ENCODE measurements at regions not wholly inside any gene's neighbourhood (a gene's known extent, or its start where the extent isn't known, plus 50 kb on each side); places are given as distances from the start of the nearest gene placed in this dataset.

GRCh38 chr4:137122876-137123275 lies 409.4 kb downstream of the PCDH18 start:
- intact Hi-C loops (cut with micrococcal nuclease) = no loop called here
- no peak for DNase-seq
- ATAC-seq = no peak

- ATAC-seq = no peak
- no peak for DNase-seq
- intact Hi-C loops (cut with micrococcal nuclease) = no loop called here
These were observed 416.1 kb downstream of the PCDH18 start for GRCh38 chr4:137116144-137116543.

- ATAC-seq (no peak), DNase-seq (no peak)
- intact Hi-C loops (cut with micrococcal nuclease) = no loop called here
These were observed 425.6 kb downstream of the PCDH18 start for GRCh38 chr4:137106733-137107132.

GRCh38 chr4:137106287-137106686 lies 426.0 kb downstream of the PCDH18 start:
- no peak for ATAC-seq
- intact Hi-C loops (cut with micrococcal nuclease) = no loop called here

GRCh38 chr4:137090951-137091350 lies 441.3 kb downstream of the PCDH18 start:
- intact Hi-C loops (cut with micrococcal nuclease) = no loop called here
- DNase-seq (no peak), ATAC-seq (no peak)

More at GRCh38 chr4:137106287-137106686, 426.0 kb downstream of the PCDH18 start:
- no peak for DNase-seq

- no peak for DNase-seq
- no peak for ATAC-seq
- intact Hi-C loops (cut with micrococcal nuclease) = no loop called here
These were observed 448.6 kb downstream of the PCDH18 start for GRCh38 chr4:137083571-137084135.

GRCh38 chr4:137082061-137082460 lies 450.2 kb downstream of the PCDH18 start:
- DNase-seq = no peak
- ATAC-seq = no peak
- intact Hi-C loops (cut with micrococcal nuclease) = no loop called here

- DNase-seq = no peak
- intact Hi-C loops (cut with micrococcal nuclease) = no loop called here
- ATAC-seq = no peak
These were observed 455.4 kb downstream of the PCDH18 start for GRCh38 chr4:137076908-137077307.

GRCh38 chr4:137075586-137075985 lies 456.7 kb downstream of the PCDH18 start:
- intact Hi-C loops (cut with micrococcal nuclease) = no loop called here
- no peak for ATAC-seq

GRCh38 chr4:137070614-137071013 lies 461.7 kb downstream of the PCDH18 start:
- ATAC-seq (no peak), DNase-seq (no peak)
- intact Hi-C loops (cut with micrococcal nuclease) = no loop called here

More at GRCh38 chr4:137075586-137075985, 456.7 kb downstream of the PCDH18 start:
- no peak for DNase-seq

GRCh38 chr4:137069473-137069872 lies 462.8 kb downstream of the PCDH18 start:
- ATAC-seq (no peak), DNase-seq (no peak)
- intact Hi-C loops (cut with micrococcal nuclease) = no loop called here

- no peak for DNase-seq
- ATAC-seq = no peak
- intact Hi-C loops (cut with micrococcal nuclease) = no loop called here
These were observed 464.6 kb downstream of the PCDH18 start for GRCh38 chr4:137067735-137068134.

- ATAC-seq (no peak), DNase-seq (no peak)
- intact Hi-C loops (cut with micrococcal nuclease) = no loop called here
These were observed 467.0 kb downstream of the PCDH18 start for GRCh38 chr4:137065311-137065710.

- ATAC-seq = no peak
- intact Hi-C loops (cut with micrococcal nuclease) = no loop called here
- no peak for DNase-seq
These were observed 468.3 kb downstream of the PCDH18 start for GRCh38 chr4:137063961-137064360.

GRCh38 chr4:137043184-137043583 lies 489.1 kb downstream of the PCDH18 start:
- ATAC-seq = no peak
- intact Hi-C loops (cut with micrococcal nuclease) = no loop called here
- DNase-seq = no peak

GRCh38 chr4:137039370-137039769 lies 492.9 kb downstream of the PCDH18 start:
- DNase-seq (no peak), ATAC-seq (no peak)
- intact Hi-C loops (cut with micrococcal nuclease) = no loop called here

GRCh38 chr4:137032222-137032621 lies 500.1 kb downstream of the PCDH18 start:
- intact Hi-C loops (cut with micrococcal nuclease) = no loop called here
- no peak for ATAC-seq
- no peak for DNase-seq

GRCh38 chr4:137029026-137029425 lies 503.3 kb downstream of the PCDH18 start:
- intact Hi-C loops (cut with micrococcal nuclease) = no loop called here
- ATAC-seq (no peak), DNase-seq (no peak)

- intact Hi-C loops (cut with micrococcal nuclease) = no loop called here
- no peak for ATAC-seq
These were observed 506.7 kb downstream of the PCDH18 start for GRCh38 chr4:137025484-137026059.

GRCh38 chr4:137015426-137016409 lies 516.6 kb downstream of the PCDH18 start:
- ATAC-seq = no peak
- intact Hi-C loops (cut with micrococcal nuclease) = no loop called here

More at GRCh38 chr4:137025484-137026059, 506.7 kb downstream of the PCDH18 start:
- no peak for DNase-seq

More at GRCh38 chr4:137015426-137016409, 516.6 kb downstream of the PCDH18 start:
- no peak for DNase-seq

Measured in left ventricle myocardium superior (tissue), 1 donor.